ENCODE measurements at regions not wholly inside any gene's neighbourhood (a gene's known extent, or its start where the extent isn't known, plus 50 kb on each side); places are given as distances from the start of the nearest gene placed in this dataset.

DNA sequence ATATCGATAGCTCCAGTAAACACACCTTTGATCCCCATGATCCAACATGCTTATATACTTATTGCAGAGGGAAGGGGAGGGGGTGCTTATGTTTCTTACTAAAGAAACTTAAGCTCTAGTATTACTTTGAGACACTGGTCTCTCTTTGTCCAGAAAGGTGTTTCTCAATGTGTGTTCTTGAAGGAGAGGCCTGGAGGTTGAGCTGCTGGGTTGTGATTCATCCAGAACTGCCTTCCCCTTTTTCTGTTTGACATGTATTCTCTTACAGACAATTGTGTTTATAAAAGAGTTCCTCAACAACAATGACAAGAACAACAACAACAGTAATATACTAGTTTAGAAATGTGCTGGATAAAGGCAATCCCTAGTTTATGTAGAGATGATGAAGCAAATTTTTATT lies 516.0 kb upstream of the FAM98A start:
- no peak for FAIRE-seq
- Histone ChIP-seq H3K4me1 (ENCODE audit: control insufficient read depth in 2 of 3, insufficient read depth in 2 of 3, low read depth in 1 of 3, low read length in 3 of 3) (no peaks in the 10 kb centered on the region), H3K27ac (ENCODE audit: low read depth in 2 of 2, low read length in 2 of 2) (no peak overlapping the region), H3K4me3 (ENCODE audit: low read length in 3 of 3) (no peak overlapping the region), H3K9me3 (ENCODE audit: control insufficient read depth in 2 of 3, insufficient read depth in 1 of 3, low read length in 3 of 3) (no peaks in the 10 kb centered on the region), H3K36me3 (ENCODE audit: control insufficient read depth in 2 of 3, insufficient read depth in 3 of 3, low read length in 3 of 3) (no peaks in the 10 kb centered on the region), H3K27me3 (ENCODE audit: control insufficient read depth, insufficient read depth, low read length) (no peaks in the 10 kb centered on the region), H3K9ac (ENCODE audit: low read length in 3 of 3) (no peak overlapping the region)
- TF ChIP-seq, protein P1, sequence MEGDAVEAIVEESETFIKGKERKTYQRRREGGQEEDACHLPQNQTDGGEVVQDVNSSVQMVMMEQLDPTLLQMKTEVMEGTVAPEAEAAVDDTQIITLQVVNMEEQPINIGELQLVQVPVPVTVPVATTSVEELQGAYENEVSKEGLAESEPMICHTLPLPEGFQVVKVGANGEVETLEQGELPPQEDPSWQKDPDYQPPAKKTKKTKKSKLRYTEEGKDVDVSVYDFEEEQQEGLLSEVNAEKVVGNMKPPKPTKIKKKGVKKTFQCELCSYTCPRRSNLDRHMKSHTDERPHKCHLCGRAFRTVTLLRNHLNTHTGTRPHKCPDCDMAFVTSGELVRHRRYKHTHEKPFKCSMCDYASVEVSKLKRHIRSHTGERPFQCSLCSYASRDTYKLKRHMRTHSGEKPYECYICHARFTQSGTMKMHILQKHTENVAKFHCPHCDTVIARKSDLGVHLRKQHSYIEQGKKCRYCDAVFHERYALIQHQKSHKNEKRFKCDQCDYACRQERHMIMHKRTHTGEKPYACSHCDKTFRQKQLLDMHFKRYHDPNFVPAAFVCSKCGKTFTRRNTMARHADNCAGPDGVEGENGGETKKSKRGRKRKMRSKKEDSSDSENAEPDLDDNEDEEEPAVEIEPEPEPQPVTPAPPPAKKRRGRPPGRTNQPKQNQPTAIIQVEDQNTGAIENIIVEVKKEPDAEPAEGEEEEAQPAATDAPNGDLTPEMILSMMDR (IDR thresholded peaks at IDR 0.05; ENCODE audit: borderline replicate concordance, extremely low read depth, insufficient read depth), result no peak
- DNase-seq, result no peak
- intact Hi-C loops (cut with DNase I), result no loop called here

DNA sequence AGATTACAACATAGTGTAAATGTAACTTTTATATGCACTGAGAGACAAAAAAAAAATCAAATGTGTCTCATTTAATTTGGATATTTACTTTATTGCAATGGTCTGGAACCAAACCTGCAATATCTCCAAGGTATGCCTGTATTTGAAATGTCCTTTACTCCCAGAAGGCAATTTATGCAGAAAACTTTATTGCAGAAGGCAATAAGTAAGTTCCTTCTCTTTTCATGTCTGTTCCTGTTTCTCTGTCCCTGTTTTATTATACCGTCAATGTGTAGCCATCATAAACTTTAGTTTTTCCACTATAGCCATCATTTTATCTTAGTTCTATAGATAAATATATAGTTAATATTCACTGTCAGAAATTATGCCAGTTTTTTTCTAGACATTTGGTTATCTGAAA lies 513.1 kb upstream of the FAM98A start:
- intact Hi-C loops (cut with DNase I), result no loop called here
- Histone ChIP-seq H3K4me1 (ENCODE audit: control insufficient read depth in 2 of 3, insufficient read depth in 2 of 3, low read depth in 1 of 3, low read length in 3 of 3) (no peaks in the 10 kb centered on the region), H3K9ac (ENCODE audit: low read length in 3 of 3) (no peak overlapping the region), H3K27ac (ENCODE audit: low read depth in 2 of 2, low read length in 2 of 2) (no peak overlapping the region), H3K9me3 (ENCODE audit: control insufficient read depth in 2 of 3, insufficient read depth in 1 of 3, low read length in 3 of 3) (no peaks in the 10 kb centered on the region), H3K4me3 (ENCODE audit: low read length in 3 of 3) (no peak overlapping the region), H3K36me3 (ENCODE audit: control insufficient read depth in 2 of 3, insufficient read depth in 3 of 3, low read length in 3 of 3) (no peaks in the 10 kb centered on the region), H3K27me3 (ENCODE audit: control insufficient read depth, insufficient read depth, low read length) (no peaks in the 10 kb centered on the region)
- DNase-seq (no peak), FAIRE-seq (no peak)
- TF ChIP-seq, protein P1 (IDR thresholded peaks at IDR 0.05; ENCODE audit: borderline replicate concordance, extremely low read depth, insufficient read depth), result no peak

DNA sequence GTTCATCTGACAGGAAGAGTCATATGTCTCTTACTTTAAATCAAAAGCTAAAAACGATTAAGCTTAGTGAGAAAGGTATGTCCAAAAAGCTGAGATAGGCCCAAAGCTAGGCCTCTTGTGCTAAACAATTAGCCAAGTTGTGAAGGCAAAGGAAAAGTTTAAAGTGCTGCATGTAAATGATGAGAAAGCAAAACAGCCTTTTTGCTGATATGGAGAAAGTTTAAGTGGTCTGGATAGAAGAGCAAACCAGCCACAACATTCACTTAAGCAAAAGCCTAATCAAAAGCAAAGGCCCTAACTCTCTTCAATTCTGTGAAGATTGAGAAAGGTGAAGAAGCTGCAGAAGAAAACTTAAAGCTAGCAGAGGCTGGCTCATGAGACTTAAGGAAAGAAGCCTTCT lies 511.3 kb upstream of the FAM98A start:
- Histone ChIP-seq H3K27ac (ENCODE audit: low read depth in 2 of 2, low read length in 2 of 2) (no peak overlapping the region), H3K4me1 (ENCODE audit: control insufficient read depth in 2 of 3, insufficient read depth in 2 of 3, low read depth in 1 of 3, low read length in 3 of 3) (no peaks in the 10 kb centered on the region), H3K4me3 (ENCODE audit: low read length in 3 of 3) (no peak overlapping the region), H3K36me3 (ENCODE audit: control insufficient read depth in 2 of 3, insufficient read depth in 3 of 3, low read length in 3 of 3) (no peaks in the 10 kb centered on the region), H3K9me3 (ENCODE audit: control insufficient read depth in 2 of 3, insufficient read depth in 1 of 3, low read length in 3 of 3) (no peaks in the 10 kb centered on the region), H3K27me3 (ENCODE audit: control insufficient read depth, insufficient read depth, low read length) (no peaks in the 10 kb centered on the region), H3K9ac (ENCODE audit: low read length in 3 of 3) (no peak overlapping the region)
- no peak for DNase-seq
- intact Hi-C loops (cut with DNase I), result no loop called here
- no peak for FAIRE-seq
- TF ChIP-seq, protein P1 (IDR thresholded peaks at IDR 0.05; ENCODE audit: borderline replicate concordance, extremely low read depth, insufficient read depth), result no peak

DNA sequence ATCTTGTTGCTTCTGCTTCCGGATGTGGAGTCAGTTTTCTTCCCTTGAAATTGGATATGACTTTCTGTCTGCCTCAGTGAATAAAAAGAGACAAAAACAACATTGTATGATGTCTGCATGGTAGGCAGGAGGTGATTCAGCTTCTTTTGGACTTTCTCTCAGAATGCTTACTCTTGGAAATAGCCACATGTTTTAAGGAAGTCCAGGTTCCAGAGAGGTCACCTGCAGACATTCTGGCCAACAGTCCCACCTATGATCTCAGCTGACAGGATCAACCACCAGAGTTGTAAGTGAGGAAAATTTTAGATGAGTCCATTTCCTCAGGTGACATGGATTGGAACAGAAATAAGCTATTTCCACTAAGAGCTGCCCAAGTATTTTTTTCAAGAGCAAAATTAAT lies 508.7 kb upstream of the FAM98A start:
- Histone ChIP-seq H3K9me3 (ENCODE audit: control insufficient read depth in 2 of 3, insufficient read depth in 1 of 3, low read length in 3 of 3) (no peaks in the 10 kb centered on the region), H3K9ac (ENCODE audit: low read length in 3 of 3) (no peak overlapping the region), H3K36me3 (ENCODE audit: control insufficient read depth in 2 of 3, insufficient read depth in 3 of 3, low read length in 3 of 3) (no peaks in the 10 kb centered on the region), H3K4me1 (ENCODE audit: control insufficient read depth in 2 of 3, insufficient read depth in 2 of 3, low read depth in 1 of 3, low read length in 3 of 3) (no peaks in the 10 kb centered on the region), H3K27me3 (ENCODE audit: control insufficient read depth, insufficient read depth, low read length) (no peaks in the 10 kb centered on the region), H3K27ac (ENCODE audit: low read depth in 2 of 2, low read length in 2 of 2) (no peak overlapping the region), H3K4me3 (ENCODE audit: low read length in 3 of 3) (no peak overlapping the region)
- peak in 1 of 5 donors; percentile 18 for DNase-seq
- FAIRE-seq, result no peak
- intact Hi-C loops (cut with DNase I), result no loop called here
- TF ChIP-seq, protein P1 (IDR thresholded peaks at IDR 0.05; ENCODE audit: borderline replicate concordance, extremely low read depth, insufficient read depth), result no peak

Data from kidney (tissue), 13 donors.